Panc1 (cell line): ENCODE measurements at regions not wholly inside any gene's neighbourhood (a gene's known extent, or its start where the extent isn't known, plus 50 kb on each side); places are given as distances from the start of the nearest gene placed in this dataset.
"Not testable (repeated sequence)": the region's sequence is repeated elsewhere in the genome, so short reads cannot be mapped to it uniquely, and the experiment has no call there.

Experiments used
- POLR2AphosphoS5 ChIP-seq: IDR thresholded peaks from 2 replicates; pipeline ENCODE4 v1.6.1; 2012; ENCODE audit warnings: mild to moderate bottlenecking, low read depth, low read length, moderate library complexity
- TCF7L2 ChIP-seq: IDR thresholded peaks from 2 replicates; pipeline ENCODE4 v1.6.1; 2011; ENCODE audit warnings: mild to moderate bottlenecking, low read depth, low read length, inconsistent platforms
- TF ChIP-seq, protein P1 (sequence below): fragments of 450-650 bp; IDR thresholded peaks from 2 replicates; pipeline ENCODE4 v1.5.1; 2017; ENCODE audit warnings: mild to moderate bottlenecking
- TF ChIP-seq, protein P2 (sequence below), 2 experiments: IDR thresholded peaks; 2 replicates each; pipeline ENCODE4 v1.6.1; 2011 to 2012; ENCODE audit warnings: low read depth in 2 of 2, control low read depth in 1 of 2, low read length in 1 of 2, mild to moderate bottlenecking in 1 of 2, moderate library complexity in 1 of 2; ENCODE audit not compliant: insufficient read depth in 1 of 2

DNA sequence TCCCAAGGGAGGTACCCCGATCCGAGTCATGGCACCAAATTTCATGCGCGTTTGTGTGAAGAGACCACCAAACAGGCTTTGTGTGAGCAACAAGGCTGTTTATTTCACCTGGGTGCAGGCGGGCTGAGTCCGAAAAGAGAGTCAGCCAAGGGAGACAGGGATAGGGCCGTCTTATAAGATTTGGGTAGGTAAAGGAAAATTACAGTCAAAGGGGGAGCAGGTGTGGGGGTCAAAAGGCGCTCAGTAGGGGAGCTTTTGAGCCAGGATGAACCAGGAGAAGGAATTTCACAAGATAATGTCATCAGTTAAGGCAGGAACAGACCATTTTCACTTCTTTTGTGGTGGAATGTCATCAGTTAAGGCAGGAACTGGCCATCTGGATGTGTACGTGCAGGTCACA, 1104.1 kb downstream of the OLFM4 start:
- TF ChIP-seq, protein P1, sequence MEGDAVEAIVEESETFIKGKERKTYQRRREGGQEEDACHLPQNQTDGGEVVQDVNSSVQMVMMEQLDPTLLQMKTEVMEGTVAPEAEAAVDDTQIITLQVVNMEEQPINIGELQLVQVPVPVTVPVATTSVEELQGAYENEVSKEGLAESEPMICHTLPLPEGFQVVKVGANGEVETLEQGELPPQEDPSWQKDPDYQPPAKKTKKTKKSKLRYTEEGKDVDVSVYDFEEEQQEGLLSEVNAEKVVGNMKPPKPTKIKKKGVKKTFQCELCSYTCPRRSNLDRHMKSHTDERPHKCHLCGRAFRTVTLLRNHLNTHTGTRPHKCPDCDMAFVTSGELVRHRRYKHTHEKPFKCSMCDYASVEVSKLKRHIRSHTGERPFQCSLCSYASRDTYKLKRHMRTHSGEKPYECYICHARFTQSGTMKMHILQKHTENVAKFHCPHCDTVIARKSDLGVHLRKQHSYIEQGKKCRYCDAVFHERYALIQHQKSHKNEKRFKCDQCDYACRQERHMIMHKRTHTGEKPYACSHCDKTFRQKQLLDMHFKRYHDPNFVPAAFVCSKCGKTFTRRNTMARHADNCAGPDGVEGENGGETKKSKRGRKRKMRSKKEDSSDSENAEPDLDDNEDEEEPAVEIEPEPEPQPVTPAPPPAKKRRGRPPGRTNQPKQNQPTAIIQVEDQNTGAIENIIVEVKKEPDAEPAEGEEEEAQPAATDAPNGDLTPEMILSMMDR = not testable (repeated sequence)
- TF ChIP-seq POLR2AphosphoS5, TCF7L2: not testable (repeated sequence)
- TF ChIP-seq, protein P2, sequence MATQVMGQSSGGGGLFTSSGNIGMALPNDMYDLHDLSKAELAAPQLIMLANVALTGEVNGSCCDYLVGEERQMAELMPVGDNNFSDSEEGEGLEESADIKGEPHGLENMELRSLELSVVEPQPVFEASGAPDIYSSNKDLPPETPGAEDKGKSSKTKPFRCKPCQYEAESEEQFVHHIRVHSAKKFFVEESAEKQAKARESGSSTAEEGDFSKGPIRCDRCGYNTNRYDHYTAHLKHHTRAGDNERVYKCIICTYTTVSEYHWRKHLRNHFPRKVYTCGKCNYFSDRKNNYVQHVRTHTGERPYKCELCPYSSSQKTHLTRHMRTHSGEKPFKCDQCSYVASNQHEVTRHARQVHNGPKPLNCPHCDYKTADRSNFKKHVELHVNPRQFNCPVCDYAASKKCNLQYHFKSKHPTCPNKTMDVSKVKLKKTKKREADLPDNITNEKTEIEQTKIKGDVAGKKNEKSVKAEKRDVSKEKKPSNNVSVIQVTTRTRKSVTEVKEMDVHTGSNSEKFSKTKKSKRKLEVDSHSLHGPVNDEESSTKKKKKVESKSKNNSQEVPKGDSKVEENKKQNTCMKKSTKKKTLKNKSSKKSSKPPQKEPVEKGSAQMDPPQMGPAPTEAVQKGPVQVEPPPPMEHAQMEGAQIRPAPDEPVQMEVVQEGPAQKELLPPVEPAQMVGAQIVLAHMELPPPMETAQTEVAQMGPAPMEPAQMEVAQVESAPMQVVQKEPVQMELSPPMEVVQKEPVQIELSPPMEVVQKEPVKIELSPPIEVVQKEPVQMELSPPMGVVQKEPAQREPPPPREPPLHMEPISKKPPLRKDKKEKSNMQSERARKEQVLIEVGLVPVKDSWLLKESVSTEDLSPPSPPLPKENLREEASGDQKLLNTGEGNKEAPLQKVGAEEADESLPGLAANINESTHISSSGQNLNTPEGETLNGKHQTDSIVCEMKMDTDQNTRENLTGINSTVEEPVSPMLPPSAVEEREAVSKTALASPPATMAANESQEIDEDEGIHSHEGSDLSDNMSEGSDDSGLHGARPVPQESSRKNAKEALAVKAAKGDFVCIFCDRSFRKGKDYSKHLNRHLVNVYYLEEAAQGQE (IDR thresholded peaks at IDR 0.05; ENCODE audit: insufficient read depth in 1 of 2, low read depth in 2 of 2, low read length in 1 of 2) = not testable (repeated sequence)
